ENCODE measurements at regions not wholly inside any gene's neighbourhood (a gene's known extent, or its start where the extent isn't known, plus 50 kb on each side); places are given as distances from the start of the nearest gene placed in this dataset.

DNA sequence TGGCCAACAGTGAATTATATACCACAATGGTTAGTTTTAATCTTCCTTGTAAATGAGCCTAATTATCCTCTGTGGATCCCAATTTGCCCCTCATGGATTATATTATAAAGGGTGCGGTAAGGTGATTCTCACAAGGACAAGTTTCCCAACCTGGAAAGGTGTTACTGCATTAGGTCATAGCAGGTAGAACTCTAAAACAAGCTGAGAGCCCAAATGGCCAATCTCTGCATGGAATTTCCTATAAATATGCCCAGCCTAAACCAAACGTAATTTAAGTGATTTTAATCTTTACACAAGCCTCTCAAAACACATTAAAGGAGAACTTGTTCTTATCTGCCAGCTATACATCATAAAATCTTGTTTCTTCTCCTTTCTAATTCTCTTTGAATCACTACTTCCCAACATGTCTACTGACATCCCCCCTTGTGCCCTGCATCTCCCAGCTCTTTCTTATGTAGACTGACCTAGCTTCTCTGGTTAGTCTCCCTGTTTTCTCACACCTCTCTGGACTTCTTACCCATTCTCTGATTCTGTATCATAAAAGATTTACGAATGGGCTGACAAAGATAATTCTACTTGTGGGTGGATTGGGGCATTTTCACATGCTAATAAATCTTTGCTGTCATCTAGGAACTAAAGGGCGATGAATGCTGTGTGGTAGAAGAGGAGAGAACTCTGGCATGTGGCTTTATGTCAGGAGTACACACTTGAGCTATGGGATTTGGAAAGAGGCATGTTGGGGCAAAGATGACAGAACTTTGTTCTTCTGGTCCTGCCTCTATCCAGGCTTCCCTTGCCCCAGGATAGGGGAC, 94.3 kb upstream of the PGRMC2 start:
- TF ChIP-seq, protein P1, sequence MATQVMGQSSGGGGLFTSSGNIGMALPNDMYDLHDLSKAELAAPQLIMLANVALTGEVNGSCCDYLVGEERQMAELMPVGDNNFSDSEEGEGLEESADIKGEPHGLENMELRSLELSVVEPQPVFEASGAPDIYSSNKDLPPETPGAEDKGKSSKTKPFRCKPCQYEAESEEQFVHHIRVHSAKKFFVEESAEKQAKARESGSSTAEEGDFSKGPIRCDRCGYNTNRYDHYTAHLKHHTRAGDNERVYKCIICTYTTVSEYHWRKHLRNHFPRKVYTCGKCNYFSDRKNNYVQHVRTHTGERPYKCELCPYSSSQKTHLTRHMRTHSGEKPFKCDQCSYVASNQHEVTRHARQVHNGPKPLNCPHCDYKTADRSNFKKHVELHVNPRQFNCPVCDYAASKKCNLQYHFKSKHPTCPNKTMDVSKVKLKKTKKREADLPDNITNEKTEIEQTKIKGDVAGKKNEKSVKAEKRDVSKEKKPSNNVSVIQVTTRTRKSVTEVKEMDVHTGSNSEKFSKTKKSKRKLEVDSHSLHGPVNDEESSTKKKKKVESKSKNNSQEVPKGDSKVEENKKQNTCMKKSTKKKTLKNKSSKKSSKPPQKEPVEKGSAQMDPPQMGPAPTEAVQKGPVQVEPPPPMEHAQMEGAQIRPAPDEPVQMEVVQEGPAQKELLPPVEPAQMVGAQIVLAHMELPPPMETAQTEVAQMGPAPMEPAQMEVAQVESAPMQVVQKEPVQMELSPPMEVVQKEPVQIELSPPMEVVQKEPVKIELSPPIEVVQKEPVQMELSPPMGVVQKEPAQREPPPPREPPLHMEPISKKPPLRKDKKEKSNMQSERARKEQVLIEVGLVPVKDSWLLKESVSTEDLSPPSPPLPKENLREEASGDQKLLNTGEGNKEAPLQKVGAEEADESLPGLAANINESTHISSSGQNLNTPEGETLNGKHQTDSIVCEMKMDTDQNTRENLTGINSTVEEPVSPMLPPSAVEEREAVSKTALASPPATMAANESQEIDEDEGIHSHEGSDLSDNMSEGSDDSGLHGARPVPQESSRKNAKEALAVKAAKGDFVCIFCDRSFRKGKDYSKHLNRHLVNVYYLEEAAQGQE (IDR thresholded peaks at IDR 0.05; ENCODE audit: insufficient replicate concordance, low read depth), result no peak
- TF ChIP-seq SPI1 (IDR thresholded peaks at IDR 0.05; ENCODE audit: borderline replicate concordance, low read depth), result no peak
